GM12872 (cell line): ENCODE measurements at regions not wholly inside any gene's neighbourhood (a gene's known extent, or its start where the extent isn't known, plus 50 kb on each side); places are given as distances from the start of the nearest gene placed in this dataset.

Source experiments
- TF ChIP-seq, protein P1 (sequence below): IDR thresholded peaks from 3 replicates; pipeline ENCODE4 v1.5.1; 2011; ENCODE audit warnings: low read depth, mild to moderate bottlenecking, low read length, moderate library complexity; ENCODE audit not compliant: insufficient read depth

DNA sequence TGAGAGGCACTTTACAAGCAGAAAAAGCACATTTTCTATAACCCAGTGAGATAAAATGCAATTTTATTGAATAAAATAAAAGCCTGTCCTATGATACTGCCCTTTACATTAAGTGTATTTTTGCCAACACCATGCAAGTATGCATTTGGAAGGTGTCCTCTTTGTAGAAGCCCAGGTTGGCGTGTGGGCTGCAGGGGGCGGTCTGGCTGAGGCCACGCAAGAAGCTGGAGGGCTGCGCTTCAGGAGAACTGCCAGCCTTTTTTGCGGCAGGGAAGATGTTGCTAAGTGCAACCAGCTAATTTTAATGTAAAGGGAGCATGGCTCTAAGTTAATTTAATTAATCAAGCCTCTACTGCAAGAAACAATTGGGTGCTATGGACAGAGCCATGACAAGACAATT, 562.8 kb upstream of the SALL3 start:
- TF ChIP-seq, protein P1, sequence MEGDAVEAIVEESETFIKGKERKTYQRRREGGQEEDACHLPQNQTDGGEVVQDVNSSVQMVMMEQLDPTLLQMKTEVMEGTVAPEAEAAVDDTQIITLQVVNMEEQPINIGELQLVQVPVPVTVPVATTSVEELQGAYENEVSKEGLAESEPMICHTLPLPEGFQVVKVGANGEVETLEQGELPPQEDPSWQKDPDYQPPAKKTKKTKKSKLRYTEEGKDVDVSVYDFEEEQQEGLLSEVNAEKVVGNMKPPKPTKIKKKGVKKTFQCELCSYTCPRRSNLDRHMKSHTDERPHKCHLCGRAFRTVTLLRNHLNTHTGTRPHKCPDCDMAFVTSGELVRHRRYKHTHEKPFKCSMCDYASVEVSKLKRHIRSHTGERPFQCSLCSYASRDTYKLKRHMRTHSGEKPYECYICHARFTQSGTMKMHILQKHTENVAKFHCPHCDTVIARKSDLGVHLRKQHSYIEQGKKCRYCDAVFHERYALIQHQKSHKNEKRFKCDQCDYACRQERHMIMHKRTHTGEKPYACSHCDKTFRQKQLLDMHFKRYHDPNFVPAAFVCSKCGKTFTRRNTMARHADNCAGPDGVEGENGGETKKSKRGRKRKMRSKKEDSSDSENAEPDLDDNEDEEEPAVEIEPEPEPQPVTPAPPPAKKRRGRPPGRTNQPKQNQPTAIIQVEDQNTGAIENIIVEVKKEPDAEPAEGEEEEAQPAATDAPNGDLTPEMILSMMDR, result no peak

DNA sequence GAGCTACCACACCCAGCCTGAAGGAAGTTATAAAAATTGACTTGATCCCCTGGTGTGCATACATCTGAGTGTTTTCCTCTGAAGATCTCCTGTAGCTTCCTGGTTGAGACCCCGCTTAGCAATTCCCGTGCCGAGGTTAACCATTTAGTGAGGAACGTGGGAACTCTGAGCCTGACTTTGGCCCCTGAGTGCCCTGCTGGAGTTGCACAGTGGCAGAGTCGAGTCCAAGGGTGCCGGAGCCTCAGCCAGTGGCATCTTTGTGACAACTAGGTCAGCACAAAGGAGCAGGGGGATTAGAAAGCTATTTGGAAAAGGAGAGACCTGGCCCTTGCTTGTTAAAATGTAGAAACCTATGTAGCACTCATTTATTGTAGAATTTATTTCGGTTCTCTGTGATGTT, 561.2 kb upstream of the SALL3 start:
- TF ChIP-seq, protein P1, result no peak

DNA sequence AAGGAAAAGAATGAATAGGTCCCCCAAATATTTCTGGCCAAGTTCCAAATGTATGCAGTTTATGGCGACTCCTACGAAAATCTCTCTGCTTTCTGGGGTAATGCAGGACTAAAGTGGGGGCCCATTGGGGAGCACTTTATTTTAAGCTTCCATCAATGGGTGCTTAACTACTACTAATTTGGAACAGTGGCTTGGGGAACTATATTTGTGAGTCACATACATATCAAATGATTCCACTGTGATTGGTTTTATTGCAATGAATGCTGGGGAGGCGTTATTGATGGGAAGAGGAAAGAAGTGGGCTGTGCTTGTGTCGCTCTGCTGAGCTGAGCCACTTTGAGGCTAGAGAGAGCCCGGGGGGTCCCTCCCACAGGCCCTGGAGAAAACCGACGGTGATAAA, 560.4 kb upstream of the SALL3 start:
- TF ChIP-seq, protein P1, result no peak

DNA sequence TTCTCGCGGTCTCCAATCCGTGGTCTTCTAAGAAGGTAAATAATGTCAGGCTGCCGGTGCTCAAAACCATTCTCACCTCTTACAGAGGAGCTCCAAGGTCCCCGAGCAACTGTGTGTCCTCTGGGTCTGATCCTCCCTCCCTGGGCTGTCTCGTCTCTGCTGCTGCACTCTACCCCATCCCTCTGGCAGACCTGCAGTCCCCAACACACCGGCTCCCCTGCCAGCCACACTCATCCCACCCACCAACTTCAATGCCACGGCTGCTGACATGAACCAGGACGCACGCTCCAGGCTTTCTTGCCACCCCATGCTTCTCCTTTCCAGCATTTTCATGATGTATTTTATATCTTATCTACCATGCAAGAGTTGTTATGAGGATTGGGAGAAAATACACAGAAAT, 559.5 kb upstream of the SALL3 start:
- TF ChIP-seq, protein P1, result no peak

DNA sequence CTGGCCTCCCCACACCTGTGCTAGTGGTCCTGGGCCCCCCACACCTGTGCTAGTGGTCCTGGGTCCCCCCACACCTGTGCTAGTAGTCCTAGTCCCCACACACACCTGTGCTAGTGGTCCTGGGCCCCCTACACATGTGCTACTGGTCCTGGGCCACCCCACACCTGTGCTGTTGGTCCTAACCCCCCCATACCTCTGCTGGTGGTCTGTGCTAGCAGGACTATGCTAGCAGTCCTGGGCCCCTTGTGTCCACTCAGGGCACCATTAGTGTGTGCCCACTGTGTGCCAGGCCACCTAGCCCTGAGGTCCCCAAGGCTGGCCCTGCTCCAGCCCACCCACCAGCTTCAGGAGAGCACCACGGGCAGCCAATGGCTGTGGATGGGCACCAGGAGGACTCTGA, 558.2 kb upstream of the SALL3 start:
- TF ChIP-seq, protein P1, result no peak

DNA sequence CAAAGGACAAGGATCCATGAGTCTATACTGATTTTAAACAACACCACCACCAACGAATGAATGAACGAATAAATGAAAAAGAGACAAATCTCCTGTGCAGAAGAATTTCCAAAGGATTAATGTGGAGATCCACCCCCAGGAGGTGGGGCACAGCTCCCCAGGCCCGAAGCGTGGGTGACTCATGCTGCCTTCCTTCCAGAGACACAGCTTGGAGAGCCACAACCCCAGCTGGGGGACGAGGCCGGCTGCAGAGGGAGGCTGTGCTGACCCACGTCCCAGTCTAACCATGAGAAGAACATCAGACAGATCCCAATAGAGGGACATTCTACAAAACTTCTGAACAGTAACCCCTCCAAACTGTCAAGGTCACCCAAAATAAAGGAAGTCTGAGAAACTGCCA, 557.3 kb upstream of the SALL3 start:
- TF ChIP-seq, protein P1, result no peak

DNA sequence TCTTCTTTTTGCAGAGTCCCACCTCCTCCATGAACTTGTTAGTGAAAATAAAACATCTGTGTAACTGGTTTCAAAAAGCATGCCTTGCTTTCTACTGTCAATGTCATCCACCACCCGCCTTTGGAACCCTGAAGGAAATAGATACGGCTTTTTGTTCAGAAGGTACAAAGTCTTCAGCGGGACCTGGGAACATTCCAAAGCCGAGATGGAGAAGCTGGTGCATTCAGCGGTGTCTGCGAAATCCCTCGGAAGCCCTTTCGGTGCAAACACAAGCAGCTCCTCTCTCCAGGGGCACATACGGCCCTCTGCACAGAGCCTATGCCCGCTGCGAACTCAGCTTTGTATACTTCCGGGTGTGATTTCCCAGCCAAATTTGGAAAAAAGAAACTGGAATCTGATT, 555.8 kb upstream of the SALL3 start:
- TF ChIP-seq, protein P1, result no peak

DNA sequence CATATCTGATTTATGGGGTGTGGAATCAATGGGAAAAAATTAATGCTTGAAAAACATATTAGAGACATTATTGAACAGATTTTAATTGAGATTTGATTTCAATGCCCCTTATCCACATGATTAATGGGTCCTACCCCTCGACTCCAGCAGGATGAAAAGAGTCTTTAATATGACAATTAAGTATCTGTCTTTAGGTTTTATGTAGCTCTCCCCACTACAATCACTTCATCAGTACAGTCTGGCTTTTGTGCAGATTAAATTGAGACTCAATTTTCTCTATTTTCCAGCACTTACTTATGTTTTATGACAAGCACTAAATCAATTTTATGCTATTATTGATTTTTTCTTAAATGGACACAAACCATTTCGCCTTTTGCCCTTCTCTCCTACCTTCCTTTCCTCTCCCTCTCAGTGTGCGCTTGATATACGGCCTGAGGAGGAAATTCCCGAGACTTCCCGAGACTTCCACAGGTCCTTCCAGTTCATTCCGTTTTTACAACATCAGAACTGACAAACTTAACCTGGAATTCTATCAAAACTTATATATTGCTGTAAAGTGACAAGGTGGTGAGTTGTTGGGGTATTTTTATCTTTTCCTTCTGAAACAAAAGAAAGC, 555.1 kb upstream of the SALL3 start:
- TF ChIP-seq, protein P1, result no peak
